Endothelial cell of umbilical vein (primary cell): ENCODE measurements at regions not wholly inside any gene's neighbourhood (a gene's known extent, or its start where the extent isn't known, plus 50 kb on each side); places are given as distances from the start of the nearest gene placed in this dataset.

Experiments
- BruUV-seq: library from RNA; stranded (reverse); fragments of 400-500 nt; replicated peaks from 2 replicates; lab custom pipeline; 2021; lab: Mats Ljungman, UMichigan
- CTCF ChIA-PET: fragments of 300-600, 350-600 bp; sonication (Branson Sonifier 250); formaldehyde crosslinking; loops from one replicate; lab custom pipeline; 2021; ENCODE audit warnings: antibody characterized with exemption, inconsistent platforms; lab: Charles Lee
- POLR2A ChIA-PET: fragments of 300-600, 350-600 bp; sonication (Branson Sonifier 250); formaldehyde crosslinking; loops from one replicate; lab custom pipeline; 2021; ENCODE audit warnings: antibody characterized with exemption, inconsistent platforms; lab: Charles Lee
- DNase-seq: peaks from one replicate; pipeline ENCODE4 v3.0.0-alpha.2; 2011; ENCODE audit warnings: low read depth, low spot score
- FAIRE-seq: peaks from 2 replicates; lab custom pipeline; 2011; peaks lifted over from hg19 to GRCh38; lab: Jason Lieb, UNC
- H2AFZ ChIP-seq: 2 replicates; pipeline ENCODE4 v1.6.0; 2012; ENCODE audit warnings: low read depth, low read length, control low read depth, inconsistent platforms
- H3K27ac ChIP-seq: 2 replicates; pipeline ENCODE4 v1.5.1; 2011; ENCODE audit warnings: low read depth, mild to moderate bottlenecking, control low read depth, low read length, moderate library complexity; ENCODE audit not compliant: insufficient read depth
- H3K27me3 ChIP-seq, 2 experiments: 2 replicates each; pipeline versions ENCODE4 v1.6.0 to v1.6.1; 2011; ENCODE audit warnings: low read length in 2 of 2, mixed read lengths in 1 of 2; ENCODE audit not compliant: control insufficient read depth in 2 of 2, insufficient read depth in 2 of 2
- H3K36me3 ChIP-seq, 2 experiments: 2 replicates in 1 of 2; 3 replicates in 1 of 2; pipeline ENCODE4 v1.5.1; 2011; ENCODE audit warnings: low read length in 2 of 2, mild to moderate bottlenecking in 1 of 2, moderate library complexity in 1 of 2; ENCODE audit not compliant: control insufficient read depth in 2 of 2, insufficient read depth in 2 of 2; ENCODE audit errors: extremely low read depth in 1 of 2
- H3K4me1 ChIP-seq: 3 replicates; pipeline ENCODE4 v1.5.1; 2011; ENCODE audit warnings: mild to moderate bottlenecking, low read length; ENCODE audit not compliant: control insufficient read depth, insufficient read depth; ENCODE audit errors: extremely low read depth
- H3K4me2 ChIP-seq: 2 replicates; pipeline ENCODE4 v1.6.1; 2011; ENCODE audit warnings: low read length, control low read depth, mixed read lengths; ENCODE audit not compliant: insufficient read depth
- H3K4me3 ChIP-seq, 3 experiments: fragments of 200-600 bp in 1 of 3; sonication (generic), shearing (Covaris generic) in 1 of 3; replicated peaks in 1 of 3; 2 replicates each; pipeline ENCODE4 v1.5.1; 2011 to 2016; ENCODE audit warnings: control low read depth in 3 of 3, low read length in 3 of 3, mild to moderate bottlenecking in 2 of 3, inconsistent platforms in 1 of 3, low read depth in 1 of 3, moderate library complexity in 1 of 3; ENCODE audit not compliant: insufficient read depth in 1 of 3
- H3K79me2 ChIP-seq: 2 replicates; pipeline ENCODE4 v1.6.0; 2012; ENCODE audit warnings: low read length, inconsistent platforms; ENCODE audit not compliant: control insufficient read depth, insufficient read depth
- H3K9ac ChIP-seq: replicated peaks from 2 replicates; pipeline ENCODE3; 2011; ENCODE audit warnings: low read length, control low read depth; ENCODE audit not compliant: insufficient read depth; ENCODE audit errors: extremely low read depth
- H3K9me1 ChIP-seq: replicated peaks from 3 replicates; pipeline ENCODE4 v1.6.0; 2011; ENCODE audit warnings: mild to moderate bottlenecking, low read length; ENCODE audit not compliant: control insufficient read depth, insufficient read depth; ENCODE audit errors: extremely low read depth
- H3K9me3 ChIP-seq: replicated peaks from 2 replicates; pipeline ENCODE4 v1.5.1; 2012; ENCODE audit warnings: low read length, inconsistent platforms; ENCODE audit not compliant: control insufficient read depth, insufficient read depth
- H4K20me1 ChIP-seq: replicated peaks from 2 replicates; pipeline ENCODE3; 2011; ENCODE audit warnings: mild to moderate bottlenecking, low read length; ENCODE audit not compliant: control insufficient read depth, insufficient read depth; ENCODE audit errors: extremely low read depth
- CTCF ChIP-seq, 2 donors: IDR thresholded peaks; 1 replicate in 1 of 2; 2 replicates in 1 of 2; pipeline ENCODE4 v1.5.1; 2011; ENCODE audit warnings: low read length in 2 of 2, mild to moderate bottlenecking in 2 of 2, moderate library complexity in 2 of 2, control low read depth in 1 of 2, inconsistent platforms in 1 of 2, low read depth in 1 of 2; ENCODE audit not compliant: insufficient read depth in 1 of 2; ENCODE audit errors: extremely low read depth in 1 of 2
- EZH2 ChIP-seq: IDR thresholded peaks from 2 replicates; pipeline ENCODE4 v1.6.1; 2012; ENCODE audit warnings: borderline replicate concordance, low read depth, mild to moderate bottlenecking, moderate library complexity, low read length, inconsistent platforms; ENCODE audit not compliant: severe bottlenecking
- FOS ChIP-seq: IDR thresholded peaks from 2 replicates; pipeline ENCODE4 v1.6.1; 2011; ENCODE audit warnings: mild to moderate bottlenecking, low read length, moderate library complexity, borderline replicate concordance; ENCODE audit not compliant: insufficient read depth
- GATA2 ChIP-seq: IDR thresholded peaks from 2 replicates; pipeline ENCODE4 v1.7.0; 2011; ENCODE audit warnings: low read depth, mild to moderate bottlenecking, moderate library complexity, mixed read lengths, low read length; ENCODE audit not compliant: insufficient read length, insufficient read depth
- JUN ChIP-seq: IDR thresholded peaks from 2 replicates; pipeline ENCODE4 v1.6.1; 2011; ENCODE audit warnings: borderline replicate concordance, low read depth; ENCODE audit not compliant: insufficient read length, insufficient read depth
- MAX ChIP-seq: IDR thresholded peaks from 2 replicates; pipeline ENCODE4 v1.6.1; 2011; ENCODE audit not compliant: insufficient read depth, insufficient read length
- MYC ChIP-seq: IDR thresholded peaks from one replicate; pipeline ENCODE4 v1.6.1; 2011; ENCODE audit warnings: mild to moderate bottlenecking, low read depth, low read length
- POLR2A ChIP-seq: IDR thresholded peaks from 2 replicates; pipeline ENCODE4 v1.6.1; 2012; ENCODE audit warnings: low read depth, mild to moderate bottlenecking, control low read depth, low read length
- POLR2AphosphoS5 ChIP-seq: IDR thresholded peaks from 2 replicates; pipeline ENCODE4 v1.6.1; 2012; ENCODE audit warnings: low read depth, mild to moderate bottlenecking, control low read depth, low read length, moderate library complexity; ENCODE audit not compliant: insufficient read depth
- dilution Hi-C: fragments of 300-500 bp; cut with MboI; formaldehyde crosslinking; loops from one replicate; pipeline ENCODE4 v1.15.0; 2019; ENCODE audit warnings: low sequenced_read_pairs; ENCODE audit not compliant: extremely low pct_ligation_motif_present
- intact Hi-C: fragments of 100-400 bp; cut with micrococcal nuclease; formaldehyde crosslinking; loops from one replicate; pipeline ENCODE4 v1.10.0; 2022

- no peak overlapping the region for H3K4me2 ChIP-seq
- dilution Hi-C loops (no loop called here), intact Hi-C loops (no loop called here)
- POLR2A ChIA-PET = no interaction called here
- no peaks in the 10 kb centered on the region for H3K36me3 ChIP-seq
- H3K79me2 ChIP-seq = no peaks in the 10 kb centered on the region
- no peaks in the 10 kb centered on the region for H3K9me3 ChIP-seq
- no peaks in the 10 kb centered on the region for H3K27me3 ChIP-seq
- no peak for DNase-seq
- no peaks in the 10 kb centered on the region for H3K9me1 ChIP-seq
- no peak overlapping the region for H3K4me3 ChIP-seq
- no peaks in the 10 kb centered on the region for H3K4me1 ChIP-seq
- H2AFZ ChIP-seq = no peak overlapping the region
- CTCF ChIA-PET = no interaction called here
- FAIRE-seq = no peak
- no peaks in the 10 kb centered on the region for H4K20me1 ChIP-seq
- TF ChIP-seq CTCF (IDR thresholded peaks at IDR 0.05; ENCODE audit: extremely low read depth in 1 of 2, insufficient read depth in 1 of 2, low read depth in 1 of 2, low read length in 2 of 2) = no peak
- no peak for TF ChIP-seq MAX
- TF ChIP-seq POLR2AphosphoS5 = no peak
- no peak for TF ChIP-seq EZH2
- no peak for TF ChIP-seq MYC
- TF ChIP-seq FOS = no peak
- TF ChIP-seq GATA2 = no peak
- TF ChIP-seq JUN = no peak
- TF ChIP-seq POLR2A = no peak
- no TSS peak for BruUV-seq
- H3K27ac ChIP-seq = no peak overlapping the region
- no peak overlapping the region for H3K9ac ChIP-seq
These were observed 624.7 kb upstream of the ZFP42 start for GRCh38 chr4:187370918-187371317.
